K562 (cell line): ENCODE measurements at regions not wholly inside any gene's neighbourhood (a gene's known extent, or its start where the extent isn't known, plus 50 kb on each side); places are given as distances from the start of the nearest gene placed in this dataset.

Experiments
- GABPB1 ChIP-seq: sonication (generic); formaldehyde crosslinking; IDR thresholded peaks from 2 replicates; pipeline ENCODE4 v1.8.0; 2022; ENCODE audit warnings: mild to moderate bottlenecking, missing genetic modification reagents
- HIVEP1 ChIP-seq: fragments of 250-450 bp; sonication (Bioruptor Pico); IDR thresholded peaks from 2 replicates; pipeline ENCODE4 v1.4.0; 2020; ENCODE audit warnings: mild to moderate bottlenecking
- JUN ChIP-seq, 2 experiments: sonication (generic) in 1 of 2; formaldehyde crosslinking in 1 of 2; IDR thresholded peaks; 2 replicates each; pipeline versions ENCODE4 v1.6.1 to v1.8.0; 2012 to 2022; ENCODE audit warnings: borderline replicate concordance in 2 of 2, mild to moderate bottlenecking in 2 of 2, improper control_type of control experiment in 1 of 2, low read depth in 1 of 2, low read length in 1 of 2, missing genetic modification reagents in 1 of 2
- NCOR1 ChIP-seq: fragments of 450-650 bp; IDR thresholded peaks from 2 replicates; pipeline ENCODE4 v1.6.1; 2016; ENCODE audit warnings: mild to moderate bottlenecking, moderate library complexity
- POLR2AphosphoS5 ChIP-seq: IDR thresholded peaks from 2 replicates; pipeline ENCODE4 v1.6.1; 2011; ENCODE audit warnings: mild to moderate bottlenecking, low read depth, low read length, moderate library complexity; ENCODE audit not compliant: control insufficient read depth, insufficient read depth
- TRIM28 ChIP-seq: fragments of 450-650 bp; IDR thresholded peaks from 2 replicates; pipeline ENCODE4 v1.6.1; 2017
- ZNF75A ChIP-seq: fragments of 450-650 bp; formaldehyde crosslinking; IDR thresholded peaks from 2 replicates; pipeline ENCODE4 v1.4.0; 2020; ENCODE audit warnings: mild to moderate bottlenecking
- TF ChIP-seq, protein P1 (sequence below), 3 experiments: IDR thresholded peaks in 2 of 3; conservative IDR thresholded peaks in 1 of 3; 2 replicates each; pipeline ENCODE4 v1.5.1; 2011 to 2012; ENCODE audit warnings: low read length in 3 of 3, mild to moderate bottlenecking in 3 of 3, control low read depth in 2 of 3, improper control_type of control experiment in 1 of 3, inconsistent platforms in 1 of 3, low read depth in 1 of 3, mixed read lengths in 1 of 3, moderate library complexity in 1 of 3; ENCODE audit not compliant: insufficient read depth in 2 of 3
- TF ChIP-seq, protein P2 (sequence below): sonication (generic); formaldehyde crosslinking; IDR thresholded peaks from 2 replicates; pipeline ENCODE4 v1.9.0; 2022; ENCODE audit warnings: mild to moderate bottlenecking, missing genetic modification reagents
- TF ChIP-seq, protein P3 (sequence below): sonication (generic); formaldehyde crosslinking; IDR thresholded peaks from 2 replicates; pipeline ENCODE4 v1.9.0; 2022; ENCODE audit warnings: mild to moderate bottlenecking, missing genetic modification reagents

GRCh38 chr17:13784434-13785095 lies 182.8 kb upstream of the HS3ST3A1 start:
- TF ChIP-seq GABPB1 (CRISPR knock-in tag) (no peak), JUN (IDR thresholded peaks at IDR 0.05; ENCODE audit: borderline replicate concordance, low read depth, low read length) (no peak), JUN (CRISPR knock-in tag; IDR thresholded peaks at IDR 0.05; ENCODE audit: borderline replicate concordance) (no peak), HIVEP1 (CRISPR knock-in tag) (no peak), TRIM28 (no peak), POLR2AphosphoS5 (no peak), ZNF75A (CRISPR knock-in tag) (no peak), NCOR1 (no peak)
- TF ChIP-seq, protein P1, sequence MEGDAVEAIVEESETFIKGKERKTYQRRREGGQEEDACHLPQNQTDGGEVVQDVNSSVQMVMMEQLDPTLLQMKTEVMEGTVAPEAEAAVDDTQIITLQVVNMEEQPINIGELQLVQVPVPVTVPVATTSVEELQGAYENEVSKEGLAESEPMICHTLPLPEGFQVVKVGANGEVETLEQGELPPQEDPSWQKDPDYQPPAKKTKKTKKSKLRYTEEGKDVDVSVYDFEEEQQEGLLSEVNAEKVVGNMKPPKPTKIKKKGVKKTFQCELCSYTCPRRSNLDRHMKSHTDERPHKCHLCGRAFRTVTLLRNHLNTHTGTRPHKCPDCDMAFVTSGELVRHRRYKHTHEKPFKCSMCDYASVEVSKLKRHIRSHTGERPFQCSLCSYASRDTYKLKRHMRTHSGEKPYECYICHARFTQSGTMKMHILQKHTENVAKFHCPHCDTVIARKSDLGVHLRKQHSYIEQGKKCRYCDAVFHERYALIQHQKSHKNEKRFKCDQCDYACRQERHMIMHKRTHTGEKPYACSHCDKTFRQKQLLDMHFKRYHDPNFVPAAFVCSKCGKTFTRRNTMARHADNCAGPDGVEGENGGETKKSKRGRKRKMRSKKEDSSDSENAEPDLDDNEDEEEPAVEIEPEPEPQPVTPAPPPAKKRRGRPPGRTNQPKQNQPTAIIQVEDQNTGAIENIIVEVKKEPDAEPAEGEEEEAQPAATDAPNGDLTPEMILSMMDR (IDR thresholded peaks at IDR 0.05 in 2 of 3, conservative IDR thresholded peaks at IDR 0.05 in 1 of 3; ENCODE audit: insufficient read depth in 2 of 3, low read depth in 1 of 3, low read length in 3 of 3): no peak
- TF ChIP-seq, protein P2, sequence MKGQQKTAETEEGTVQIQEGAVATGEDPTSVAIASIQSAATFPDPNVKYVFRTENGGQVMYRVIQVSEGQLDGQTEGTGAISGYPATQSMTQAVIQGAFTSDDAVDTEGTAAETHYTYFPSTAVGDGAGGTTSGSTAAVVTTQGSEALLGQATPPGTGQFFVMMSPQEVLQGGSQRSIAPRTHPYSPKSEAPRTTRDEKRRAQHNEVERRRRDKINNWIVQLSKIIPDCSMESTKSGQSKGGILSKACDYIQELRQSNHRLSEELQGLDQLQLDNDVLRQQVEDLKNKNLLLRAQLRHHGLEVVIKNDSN: no peak
- TF ChIP-seq, protein P3, sequence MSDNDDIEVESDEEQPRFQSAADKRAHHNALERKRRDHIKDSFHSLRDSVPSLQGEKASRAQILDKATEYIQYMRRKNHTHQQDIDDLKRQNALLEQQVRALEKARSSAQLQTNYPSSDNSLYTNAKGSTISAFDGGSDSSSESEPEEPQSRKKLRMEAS: no peak
